GM19455 (cell line): ENCODE measurements at regions not wholly inside any gene's neighbourhood (a gene's known extent, or its start where the extent isn't known, plus 50 kb on each side); places are given as distances from the start of the nearest gene placed in this dataset.
"Not testable (repeated sequence)": the region's sequence is repeated elsewhere in the genome, so short reads cannot be mapped to it uniquely, and the experiment has no call there.

Source experiments
- ATAC-seq: cut with Tn5 transposase; IDR thresholded peaks from one replicate; pipeline ENCODE4 v1.9.1; 2021; ENCODE audit not compliant: unreplicated experiment

- ATAC-seq, result no peak
Observed at GRCh38 chr2:8142461-8142860, 539.4 kb upstream of the ID2 start.

- ATAC-seq, result no peak
Observed at GRCh38 chr2:8144131-8144631, 537.7 kb upstream of the ID2 start.

GRCh38 chr2:8144785-8145184 is 537.1 kb upstream of the ID2 start:
- ATAC-seq, result no peak

GRCh38 chr2:8145375-8145774 is 536.5 kb upstream of the ID2 start:
- not testable (repeated sequence) for ATAC-seq

- no peak for ATAC-seq
Observed at GRCh38 chr2:8146132-8147005, 535.5 kb upstream of the ID2 start.

- ATAC-seq, result no peak
Observed at GRCh38 chr2:8148260-8149006, 533.4 kb upstream of the ID2 start.

- no peak for ATAC-seq
Observed at GRCh38 chr2:8149007-8149405, 532.9 kb upstream of the ID2 start.

GRCh38 chr2:8149985-8150539 is 531.8 kb upstream of the ID2 start:
- no peak for ATAC-seq

GRCh38 chr2:8151888-8152287 is 530.0 kb upstream of the ID2 start:
- no peak for ATAC-seq

- peak; percentile 98 for ATAC-seq
Observed at GRCh38 chr2:8152392-8153257, 529.2 kb upstream of the ID2 start.

GRCh38 chr2:8153258-8153718 is 528.6 kb upstream of the ID2 start:
- peak; percentile 28 for ATAC-seq

- ATAC-seq, result no peak
Observed at GRCh38 chr2:8154270-8154669, 527.6 kb upstream of the ID2 start.

- ATAC-seq, result no peak
Observed at GRCh38 chr2:8154936-8155335, 526.9 kb upstream of the ID2 start.

- ATAC-seq, result no peak
Observed at GRCh38 chr2:8157621-8158430, 524.0 kb upstream of the ID2 start.

- no peak for ATAC-seq
Observed at GRCh38 chr2:8158711-8159110, 523.1 kb upstream of the ID2 start.

GRCh38 chr2:8159211-8159965 is 522.5 kb upstream of the ID2 start:
- no peak for ATAC-seq

GRCh38 chr2:8159966-8160603 is 521.8 kb upstream of the ID2 start:
- no peak for ATAC-seq

GRCh38 chr2:8160959-8161358 is 520.9 kb upstream of the ID2 start:
- no peak for ATAC-seq

- no peak for ATAC-seq
Observed at GRCh38 chr2:8162552-8162951, 519.3 kb upstream of the ID2 start.
